H9 (cell line): ENCODE measurements at regions not wholly inside any gene's neighbourhood (a gene's known extent, or its start where the extent isn't known, plus 50 kb on each side); places are given as distances from the start of the nearest gene placed in this dataset.

Source experiments
- DNase-seq: peaks from one replicate; pipeline ENCODE4 v3.0.0-alpha.2; 2017
- H2AFZ ChIP-seq: one replicate; pipeline ENCODE4 v1.6.1; 2013; ENCODE audit warnings: mild to moderate bottlenecking, low read length, control low read depth, moderate library complexity
- H2AK5ac ChIP-seq: 2 replicates; pipeline ENCODE4 v1.6.1; 2013; ENCODE audit warnings: low read length, control low read depth, mixed read lengths; ENCODE audit not compliant: insufficient read length
- H2BK120ac ChIP-seq: one replicate; pipeline ENCODE4 v1.6.1; 2013; ENCODE audit warnings: low read depth, mild to moderate bottlenecking, low read length, control low read depth, inconsistent platforms; ENCODE audit not compliant: poor library complexity, severe bottlenecking
- H2BK12ac ChIP-seq: 2 replicates; pipeline ENCODE4 v1.6.1; 2013; ENCODE audit warnings: low read length, control low read depth, mixed read lengths, low read depth; ENCODE audit not compliant: insufficient read length
- H2BK15ac ChIP-seq: 2 replicates; pipeline ENCODE4 v1.6.1; 2013; ENCODE audit warnings: low read depth, low read length, control low read depth
- H2BK20ac ChIP-seq: one replicate; pipeline ENCODE4 v1.6.1; 2013; ENCODE audit warnings: low read depth, mild to moderate bottlenecking, low read length, control low read depth, inconsistent platforms; ENCODE audit not compliant: poor library complexity, severe bottlenecking
- H2BK5ac ChIP-seq: 2 replicates; pipeline ENCODE4 v1.6.1; 2013; ENCODE audit warnings: low read length, control low read depth, mixed read lengths; ENCODE audit not compliant: insufficient read length
- H3K14ac ChIP-seq: 2 replicates; pipeline ENCODE4 v1.6.1; 2013; ENCODE audit warnings: low read length, control low read depth; ENCODE audit not compliant: insufficient read depth
- H3K18ac ChIP-seq: 2 replicates; pipeline ENCODE4 v1.6.1; 2013; ENCODE audit warnings: low read depth, mild to moderate bottlenecking, mixed read lengths, low read length, control low read depth; ENCODE audit not compliant: insufficient read length
- H3K23ac ChIP-seq: 2 replicates; pipeline ENCODE4 v1.6.1; 2013; ENCODE audit warnings: low read length, control low read depth, mixed read lengths, low read depth; ENCODE audit not compliant: insufficient read length
- H3K23me2 ChIP-seq: 2 replicates; pipeline ENCODE4 v1.6.1; 2013; ENCODE audit warnings: low read depth, mild to moderate bottlenecking, mixed read lengths, low read length, control low read depth; ENCODE audit not compliant: insufficient read length, poor library complexity, severe bottlenecking
- H3K27ac ChIP-seq: 2 replicates; pipeline ENCODE4 v1.5.1; 2013; ENCODE audit warnings: low read length, control low read depth, mixed read lengths, low read depth; ENCODE audit not compliant: insufficient read length
- H3K27me3 ChIP-seq: 2 replicates; pipeline ENCODE4 v1.6.1; 2013; ENCODE audit warnings: low read length, control low read depth, inconsistent platforms; ENCODE audit not compliant: insufficient read depth
- H3K4ac ChIP-seq: 2 replicates; pipeline ENCODE4 v1.6.1; 2013; ENCODE audit warnings: low read depth, mild to moderate bottlenecking, control low read depth, inconsistent platforms, low read length, moderate library complexity
- H3K4me1 ChIP-seq: 2 replicates; pipeline ENCODE4 v1.6.1; 2013; ENCODE audit warnings: low read length, control low read depth, inconsistent platforms; ENCODE audit not compliant: insufficient read depth
- H3K4me2 ChIP-seq: 2 replicates; pipeline ENCODE4 v1.6.1; 2013; ENCODE audit warnings: low read length, control low read depth, mixed read lengths; ENCODE audit not compliant: insufficient read length, insufficient read depth
- H3K56ac ChIP-seq: 2 replicates; pipeline ENCODE4 v1.6.1; 2013; ENCODE audit warnings: low read depth, mild to moderate bottlenecking, mixed read lengths, low read length, control low read depth; ENCODE audit not compliant: insufficient read length
- H3K79me1 ChIP-seq: 2 replicates; pipeline ENCODE4 v1.6.1; 2013; ENCODE audit warnings: low read depth, mild to moderate bottlenecking, moderate library complexity, low read length, control low read depth, inconsistent platforms; ENCODE audit not compliant: insufficient read depth, poor library complexity, severe bottlenecking
- H3K79me2 ChIP-seq: 2 replicates; pipeline ENCODE4 v1.6.1; 2013; ENCODE audit warnings: low read length, control low read depth, inconsistent platforms; ENCODE audit not compliant: insufficient read depth
- H3K9ac ChIP-seq: 2 replicates; pipeline ENCODE4 v1.6.1; 2013; ENCODE audit warnings: low read length, control low read depth, mixed read lengths; ENCODE audit not compliant: insufficient read length; ENCODE audit errors: extremely low read depth
- H3K9me3 ChIP-seq: one replicate; pipeline ENCODE4 v1.6.1; 2013; ENCODE audit warnings: low read depth, low read length, inconsistent platforms; ENCODE audit not compliant: control insufficient read depth
- H3T11ph ChIP-seq: one replicate; pipeline ENCODE4 v1.6.1; 2013; ENCODE audit warnings: mild to moderate bottlenecking, low read length, control low read depth, inconsistent platforms
- H4K20me1 ChIP-seq: one replicate; pipeline ENCODE4 v1.6.1; 2013; ENCODE audit not compliant: control insufficient read depth, insufficient read length, insufficient read depth
- H4K5ac ChIP-seq: 2 replicates; pipeline ENCODE4 v1.6.1; 2013; ENCODE audit warnings: low read depth, mild to moderate bottlenecking, mixed read lengths, low read length, control low read depth; ENCODE audit not compliant: insufficient read length
- H4K8ac ChIP-seq: replicated peaks from 2 replicates; pipeline ENCODE4 v1.6.1; 2013; ENCODE audit warnings: low read length, control low read depth, mixed read lengths, low read depth; ENCODE audit not compliant: insufficient read length
- H4K91ac ChIP-seq: 2 replicates; pipeline ENCODE4 v1.6.1; 2013; ENCODE audit warnings: low read depth, mild to moderate bottlenecking, moderate library complexity, mixed read lengths, low read length, control low read depth; ENCODE audit not compliant: insufficient read length
- H3K27ac Mint-ChIP-seq, 3 experiments: 2 replicates in 2 of 3; 3 replicates in 1 of 3; pipeline ENCODE4 v1.8.0; 2020 to 2021; ENCODE audit warnings: mixed read lengths in 3 of 3, mild to moderate bottlenecking in 1 of 3, moderate library complexity in 1 of 3
- H3K27me3 Mint-ChIP-seq: 2 replicates; pipeline ENCODE4 v1.8.0; 2021; ENCODE audit warnings: low read depth, mild to moderate bottlenecking, moderate library complexity, mixed read lengths
- H3K36me3 Mint-ChIP-seq, 3 experiments: 2 replicates in 2 of 3; 3 replicates in 1 of 3; pipeline ENCODE4 v1.8.0; 2020 to 2021; ENCODE audit warnings: low read depth in 3 of 3, mixed read lengths in 3 of 3; ENCODE audit not compliant: insufficient read depth in 1 of 3
- H3K4me1 Mint-ChIP-seq, 2 experiments: 2 replicates each; pipeline ENCODE4 v1.8.0; 2020; ENCODE audit warnings: mixed read lengths in 2 of 2
- H3K4me3 Mint-ChIP-seq, 2 experiments: 2 replicates in 1 of 2; 3 replicates in 1 of 2; pipeline ENCODE4 v1.8.0; 2020 to 2021; ENCODE audit warnings: mild to moderate bottlenecking in 2 of 2, mixed read lengths in 2 of 2, moderate library complexity in 1 of 2
- H3K9me3 Mint-ChIP-seq, 2 experiments: 2 replicates in 1 of 2; 3 replicates in 1 of 2; pipeline ENCODE4 v1.8.0; 2020; ENCODE audit warnings: mild to moderate bottlenecking in 2 of 2, mixed read lengths in 2 of 2, moderate library complexity in 1 of 2
- WGBS: extraction: QIAGEN DNeasy Blood & Tissue Kit; methylation state at CpG from one replicate; pipeline ENCODE4 v1.1.7; 2013; ENCODE audit warnings: missing lambda C conversion rate, low lambda C conversion rate, mixed read lengths; ENCODE audit not compliant: insufficient read length; ENCODE audit errors: extremely low coverage; 5-methylcytosine and 5-hydroxymethylcytosine counted together
- TF ChIP-seq, protein P1 (sequence below): fragments of 200-600 bp; sonication (generic); conservative IDR thresholded peaks from 3 replicates; pipeline ENCODE4 v1.8.0; 2021; ENCODE audit warnings: antibody characterized with exemption, mild to moderate bottlenecking

DNA sequence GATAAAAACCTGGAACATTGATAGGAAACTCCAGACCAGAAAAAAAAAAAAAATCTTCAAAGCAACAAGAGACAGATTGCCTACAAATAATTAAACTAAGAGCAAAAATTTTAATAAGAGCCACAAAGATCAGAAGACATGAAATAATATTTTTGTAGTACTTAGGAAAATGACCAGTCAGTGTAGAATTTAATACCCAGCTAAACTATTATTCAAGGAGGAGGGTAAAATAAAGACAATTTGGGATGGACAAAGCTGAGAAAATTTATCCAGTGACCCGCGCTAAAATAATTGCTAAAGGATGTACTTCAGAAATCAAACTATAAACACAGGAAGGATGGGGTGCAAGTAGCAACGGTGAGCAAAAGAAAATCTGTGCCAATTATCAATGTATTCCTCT is 133.2 kb downstream of the AQP9 start:
- Histone ChIP-seq H3K79me1 (no peaks in the 10 kb centered on the region), H3K23me2 (no peaks in the 10 kb centered on the region), H2BK5ac (no peak overlapping the region), H3K4me1 (no peaks in the 10 kb centered on the region; the same call in 1 of the 2 replicates), H4K91ac (no peak overlapping the region), H3K27me3 (no peaks in the 10 kb centered on the region), H3K9me3 (no peaks in the 10 kb centered on the region), H3K79me2 (no peaks in the 10 kb centered on the region), H4K8ac (no peak overlapping the region), H3K27ac (no peak overlapping the region), H2BK20ac (no peak overlapping the region), H4K20me1 (no peaks in the 10 kb centered on the region), H3K4me2 (no peak overlapping the region), H4K5ac (no peak overlapping the region), H3K23ac (no peak overlapping the region), H3T11ph (no peak overlapping the region), H3K56ac (no peak overlapping the region), H3K14ac (no peak overlapping the region), H2AFZ (no peak overlapping the region), H2BK12ac (no peak overlapping the region), H2BK120ac (no peak overlapping the region), H3K18ac (no peak overlapping the region), H2AK5ac (no peak overlapping the region), H2BK15ac (no peak overlapping the region), H3K4ac (no peak overlapping the region), H3K9ac (no peak overlapping the region)
- peaks cover 9 to 10% of the 10 kb centered on the region in 2 experiments for H3K4me1 Mint-ChIP-seq
- no peak overlapping the region for H3K27ac Mint-ChIP-seq
- WGBS, result no CpG with 5 or more reads among the region's 3 CpGs
- H3K36me3 Mint-ChIP-seq, result peaks cover 0 to 13% (median 4%) of the 10 kb centered on the region in 3 experiments; a peak in 3 of 7 replicates
- TF ChIP-seq, protein P1, sequence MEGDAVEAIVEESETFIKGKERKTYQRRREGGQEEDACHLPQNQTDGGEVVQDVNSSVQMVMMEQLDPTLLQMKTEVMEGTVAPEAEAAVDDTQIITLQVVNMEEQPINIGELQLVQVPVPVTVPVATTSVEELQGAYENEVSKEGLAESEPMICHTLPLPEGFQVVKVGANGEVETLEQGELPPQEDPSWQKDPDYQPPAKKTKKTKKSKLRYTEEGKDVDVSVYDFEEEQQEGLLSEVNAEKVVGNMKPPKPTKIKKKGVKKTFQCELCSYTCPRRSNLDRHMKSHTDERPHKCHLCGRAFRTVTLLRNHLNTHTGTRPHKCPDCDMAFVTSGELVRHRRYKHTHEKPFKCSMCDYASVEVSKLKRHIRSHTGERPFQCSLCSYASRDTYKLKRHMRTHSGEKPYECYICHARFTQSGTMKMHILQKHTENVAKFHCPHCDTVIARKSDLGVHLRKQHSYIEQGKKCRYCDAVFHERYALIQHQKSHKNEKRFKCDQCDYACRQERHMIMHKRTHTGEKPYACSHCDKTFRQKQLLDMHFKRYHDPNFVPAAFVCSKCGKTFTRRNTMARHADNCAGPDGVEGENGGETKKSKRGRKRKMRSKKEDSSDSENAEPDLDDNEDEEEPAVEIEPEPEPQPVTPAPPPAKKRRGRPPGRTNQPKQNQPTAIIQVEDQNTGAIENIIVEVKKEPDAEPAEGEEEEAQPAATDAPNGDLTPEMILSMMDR, result no peak
- H3K4me3 Mint-ChIP-seq, result no peak overlapping the region
- peaks cover 7 to 14% of the 10 kb centered on the region in 2 experiments; a peak in 4 of 5 replicates for H3K9me3 Mint-ChIP-seq
- H3K27me3 Mint-ChIP-seq, result no peaks in the 10 kb centered on the region
- DNase-seq, result no peak
